Neural crest cell (in vitro differentiated cells): ENCODE measurements at regions not wholly inside any gene's neighbourhood (a gene's known extent, or its start where the extent isn't known, plus 50 kb on each side); places are given as distances from the start of the nearest gene placed in this dataset.

ENCODE experiments used
- DNase-seq: peaks from one replicate; pipeline ENCODE4 v3.0.0; 2021; ENCODE audit warnings: low read depth, mixed read lengths, low spot score
- H3K27ac Mint-ChIP-seq: one replicate; pipeline ENCODE4 v1.8.0; 2021; ENCODE audit warnings: mild to moderate bottlenecking, mixed read lengths; ENCODE audit not compliant: unreplicated experiment
- H3K27me3 Mint-ChIP-seq: 2 replicates; pipeline ENCODE4 v1.8.0; 2021; ENCODE audit warnings: low read depth, mild to moderate bottlenecking, mixed read lengths
- H3K36me3 Mint-ChIP-seq: 2 replicates; pipeline ENCODE4 v1.8.0; 2021; ENCODE audit warnings: low read depth, mild to moderate bottlenecking, mixed read lengths
- H3K4me1 Mint-ChIP-seq: 2 replicates; pipeline ENCODE4 v1.8.0; 2021; ENCODE audit warnings: mixed read lengths
- H3K4me3 Mint-ChIP-seq: one replicate; pipeline ENCODE4 v1.8.0; 2021; ENCODE audit warnings: mild to moderate bottlenecking, mixed read lengths
- H3K9me3 Mint-ChIP-seq: 2 replicates; pipeline ENCODE4 v1.8.0; 2021; ENCODE audit warnings: mixed read lengths
- TF ChIP-seq, protein P1 (sequence below): fragments of 200-600 bp; sonication (generic); conservative IDR thresholded peaks from 2 replicates; pipeline ENCODE4 v1.5.0; 2021; ENCODE audit warnings: antibody characterized with exemption, mild to moderate bottlenecking

DNA sequence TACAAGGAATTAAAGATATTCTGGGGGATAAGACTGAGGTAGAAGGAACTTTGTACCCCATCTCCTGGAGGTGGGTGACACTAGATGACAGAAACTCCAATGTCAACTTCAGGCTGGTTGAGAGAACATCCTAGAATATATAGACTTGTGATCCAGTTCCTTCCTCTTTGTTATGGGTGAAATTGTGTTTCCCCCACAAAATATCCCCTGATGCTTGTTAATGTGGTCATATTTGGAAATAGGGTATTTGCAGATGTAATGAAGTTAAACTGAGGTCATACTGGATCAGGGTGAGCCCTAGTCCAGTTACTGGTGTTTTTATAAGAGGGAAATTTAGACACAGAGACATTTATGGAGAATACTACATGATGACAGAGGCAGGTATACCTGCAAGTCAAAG is 114.0 kb upstream of the NAMPT start:
- TF ChIP-seq, protein P1, sequence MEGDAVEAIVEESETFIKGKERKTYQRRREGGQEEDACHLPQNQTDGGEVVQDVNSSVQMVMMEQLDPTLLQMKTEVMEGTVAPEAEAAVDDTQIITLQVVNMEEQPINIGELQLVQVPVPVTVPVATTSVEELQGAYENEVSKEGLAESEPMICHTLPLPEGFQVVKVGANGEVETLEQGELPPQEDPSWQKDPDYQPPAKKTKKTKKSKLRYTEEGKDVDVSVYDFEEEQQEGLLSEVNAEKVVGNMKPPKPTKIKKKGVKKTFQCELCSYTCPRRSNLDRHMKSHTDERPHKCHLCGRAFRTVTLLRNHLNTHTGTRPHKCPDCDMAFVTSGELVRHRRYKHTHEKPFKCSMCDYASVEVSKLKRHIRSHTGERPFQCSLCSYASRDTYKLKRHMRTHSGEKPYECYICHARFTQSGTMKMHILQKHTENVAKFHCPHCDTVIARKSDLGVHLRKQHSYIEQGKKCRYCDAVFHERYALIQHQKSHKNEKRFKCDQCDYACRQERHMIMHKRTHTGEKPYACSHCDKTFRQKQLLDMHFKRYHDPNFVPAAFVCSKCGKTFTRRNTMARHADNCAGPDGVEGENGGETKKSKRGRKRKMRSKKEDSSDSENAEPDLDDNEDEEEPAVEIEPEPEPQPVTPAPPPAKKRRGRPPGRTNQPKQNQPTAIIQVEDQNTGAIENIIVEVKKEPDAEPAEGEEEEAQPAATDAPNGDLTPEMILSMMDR: no peak
- no peak overlapping the region for H3K4me3 Mint-ChIP-seq
- H3K27me3 Mint-ChIP-seq: peaks cover 4% of the 10 kb centered on the region
- H3K36me3 Mint-ChIP-seq: no peaks in the 10 kb centered on the region
- peaks cover 6% of the 10 kb centered on the region for H3K4me1 Mint-ChIP-seq
- no peak for DNase-seq
- H3K27ac Mint-ChIP-seq: no peak overlapping the region
- peaks cover 10% of the 10 kb centered on the region for H3K9me3 Mint-ChIP-seq

DNA sequence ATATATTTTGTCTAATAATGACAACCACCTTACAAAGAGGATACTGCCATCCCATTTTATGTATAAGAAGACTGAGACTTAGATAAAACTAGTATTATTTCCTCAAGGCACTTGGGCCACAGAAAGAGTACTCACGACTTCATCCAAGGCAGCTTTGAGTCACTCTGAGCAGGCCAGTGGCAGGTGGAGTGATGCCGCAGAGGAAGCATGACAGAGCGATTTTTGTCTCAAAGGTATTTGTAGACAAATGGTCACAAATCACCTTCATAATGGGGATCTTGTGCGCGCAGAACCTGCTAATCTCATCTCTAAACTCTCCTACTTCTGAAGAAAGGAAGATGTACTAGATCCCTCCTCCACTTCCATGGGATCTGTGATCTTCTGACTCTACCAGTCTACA is 113.2 kb upstream of the NAMPT start:
- peaks cover 6% of the 10 kb centered on the region for H3K4me1 Mint-ChIP-seq
- no peak overlapping the region for H3K4me3 Mint-ChIP-seq
- H3K27ac Mint-ChIP-seq: peak overlapping the region; percentile 30
- H3K9me3 Mint-ChIP-seq: peaks cover 10% of the 10 kb centered on the region
- peaks cover 4% of the 10 kb centered on the region for H3K27me3 Mint-ChIP-seq
- no peaks in the 10 kb centered on the region for H3K36me3 Mint-ChIP-seq
- TF ChIP-seq, protein P1: no peak
- no peak for DNase-seq

GRCh38 chr7:106394526-106394925 is 109.7 kb upstream of the NAMPT start:
- no peak for DNase-seq
- peaks cover 10% of the 10 kb centered on the region for H3K9me3 Mint-ChIP-seq
- TF ChIP-seq, protein P1: no peak
- H3K4me1 Mint-ChIP-seq: no peaks in the 10 kb centered on the region
- H3K36me3 Mint-ChIP-seq: no peaks in the 10 kb centered on the region
- H3K27ac Mint-ChIP-seq: no peak overlapping the region
- peaks cover 2% of the 10 kb centered on the region for H3K27me3 Mint-ChIP-seq
- no peak overlapping the region for H3K4me3 Mint-ChIP-seq

GRCh38 chr7:106393564-106394251 is 108.9 kb upstream of the NAMPT start:
- no peaks in the 10 kb centered on the region for H3K4me1 Mint-ChIP-seq

GRCh38 chr7:106392590-106392989 is 107.8 kb upstream of the NAMPT start:
- TF ChIP-seq, protein P1: no peak
- Mint-ChIP-seq H3K27ac (no peak overlapping the region), H3K4me1 (no peaks in the 10 kb centered on the region), H3K4me3 (no peak overlapping the region), H3K27me3 (no peaks in the 10 kb centered on the region), H3K36me3 (no peaks in the 10 kb centered on the region), H3K9me3 (peaks cover 7% of the 10 kb centered on the region)
- no peak for DNase-seq

More at GRCh38 chr7:106393564-106394251, 108.9 kb upstream of the NAMPT start:
- DNase-seq: no peak
- Mint-ChIP-seq H3K27me3 (no peaks in the 10 kb centered on the region), H3K4me3 (no peak overlapping the region), H3K36me3 (no peaks in the 10 kb centered on the region), H3K27ac (no peak overlapping the region), H3K9me3 (peaks cover 10% of the 10 kb centered on the region)
- TF ChIP-seq, protein P1: no peak
